ENCODE measurements at regions not wholly inside any gene's neighbourhood (a gene's known extent, or its start where the extent isn't known, plus 50 kb on each side); places are given as distances from the start of the nearest gene placed in this dataset.

DNA sequence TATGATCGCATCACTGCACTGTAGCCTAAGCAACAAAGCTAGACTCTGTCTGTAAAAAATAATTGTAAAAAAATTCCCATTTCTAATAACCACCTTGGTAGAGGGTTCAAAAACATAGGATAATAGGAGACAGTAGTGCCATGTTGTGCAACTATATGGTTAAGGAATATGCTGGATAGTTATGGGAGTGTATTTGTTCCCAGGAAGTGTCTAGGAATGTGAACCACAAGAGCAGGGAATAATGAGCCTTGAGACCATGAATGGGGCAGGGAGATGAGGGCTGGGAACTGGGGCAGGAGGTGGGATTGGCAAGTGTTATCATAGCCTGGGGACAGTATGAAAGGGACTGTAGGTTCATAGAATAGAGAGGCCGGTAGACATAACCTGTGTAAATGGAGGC, 50.4 kb downstream of the RUSC2 start:
- DNase-seq = no peak

DNA sequence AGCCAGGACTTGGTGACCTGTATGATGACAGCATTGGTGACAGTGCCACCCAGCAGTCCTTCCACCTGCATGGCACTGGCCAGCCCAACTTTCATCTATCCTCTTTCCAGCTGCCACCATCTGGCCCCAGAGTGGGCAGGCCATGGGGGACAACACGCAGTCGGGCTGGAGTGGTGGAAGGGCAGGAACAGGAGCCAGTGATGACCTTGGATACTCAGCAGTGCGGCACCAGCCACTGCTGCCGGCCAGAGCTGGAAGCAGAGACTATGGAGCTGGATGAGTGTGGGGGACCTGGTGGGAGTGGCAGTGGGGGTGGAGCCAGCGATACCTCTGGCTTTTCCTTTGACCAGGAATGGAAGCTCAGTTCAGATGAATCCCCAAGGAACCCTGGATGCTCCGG, 56.9 kb downstream of the RUSC2 start:
- no peak for DNase-seq

DNA sequence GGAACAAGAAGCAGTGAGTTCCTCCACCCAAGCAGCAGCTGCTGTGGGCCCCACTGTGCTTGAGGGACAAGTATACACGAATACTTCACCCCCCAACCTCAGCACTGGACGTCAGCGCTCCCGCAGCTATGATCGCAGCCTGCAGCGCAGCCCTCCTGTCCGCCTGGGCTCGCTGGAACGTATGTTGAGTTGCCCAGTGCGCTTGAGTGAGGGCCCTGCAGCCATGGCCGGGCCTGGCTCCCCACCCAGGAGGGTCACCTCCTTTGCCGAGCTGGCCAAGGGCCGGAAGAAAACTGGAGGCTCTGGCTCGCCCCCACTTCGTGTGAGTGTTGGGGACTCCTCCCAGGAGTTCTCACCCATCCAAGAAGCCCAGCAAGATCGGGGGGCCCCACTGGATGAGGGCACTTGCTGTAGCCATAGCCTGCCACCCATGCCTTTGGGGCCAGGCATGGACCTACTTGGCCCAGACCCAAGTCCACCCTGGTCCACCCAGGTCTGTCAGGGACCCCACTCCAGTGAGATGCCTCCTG, 57.1 kb upstream of the TESK1 start:
- no peak for DNase-seq

DNA sequence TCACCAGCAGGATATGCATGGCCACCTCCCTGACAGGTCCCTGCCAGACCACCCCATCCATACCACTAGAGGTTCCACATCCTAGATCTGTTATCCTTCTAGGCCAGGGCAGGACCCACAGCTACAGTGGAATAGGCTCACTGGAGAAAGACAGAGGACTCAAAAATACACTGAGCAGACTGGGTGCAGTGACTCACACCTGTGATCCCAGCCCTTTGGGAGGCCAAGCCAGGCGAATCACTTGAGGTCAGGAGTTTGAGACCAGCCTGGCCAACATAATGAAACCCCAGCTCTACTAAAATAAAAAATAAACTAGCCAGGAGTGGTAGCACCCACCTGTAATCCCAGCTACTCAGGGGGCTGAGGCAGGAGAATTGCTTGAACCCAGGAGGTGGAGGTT, 56.5 kb upstream of the TESK1 start:
- no peak for DNase-seq

DNA sequence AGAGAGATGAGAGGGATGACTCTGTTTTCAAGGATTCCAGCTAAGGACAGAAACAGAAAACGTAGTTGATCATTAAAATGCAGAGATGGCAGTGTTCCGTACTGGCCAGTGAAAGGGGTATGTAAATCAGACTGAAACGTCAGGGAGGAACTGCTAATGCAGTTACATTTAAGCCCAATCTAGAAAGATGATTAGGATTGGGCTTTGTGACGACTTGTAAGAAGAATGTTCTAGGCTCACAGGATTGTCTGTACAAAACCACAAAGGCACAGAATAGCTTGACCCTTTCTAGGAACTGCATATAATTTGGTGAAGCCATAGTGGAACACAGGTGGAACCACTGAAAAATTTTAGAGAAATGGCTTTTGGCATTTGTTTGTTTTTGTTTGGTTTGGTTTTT, 55.6 kb upstream of the TESK1 start:
- no peak for DNase-seq

DNA sequence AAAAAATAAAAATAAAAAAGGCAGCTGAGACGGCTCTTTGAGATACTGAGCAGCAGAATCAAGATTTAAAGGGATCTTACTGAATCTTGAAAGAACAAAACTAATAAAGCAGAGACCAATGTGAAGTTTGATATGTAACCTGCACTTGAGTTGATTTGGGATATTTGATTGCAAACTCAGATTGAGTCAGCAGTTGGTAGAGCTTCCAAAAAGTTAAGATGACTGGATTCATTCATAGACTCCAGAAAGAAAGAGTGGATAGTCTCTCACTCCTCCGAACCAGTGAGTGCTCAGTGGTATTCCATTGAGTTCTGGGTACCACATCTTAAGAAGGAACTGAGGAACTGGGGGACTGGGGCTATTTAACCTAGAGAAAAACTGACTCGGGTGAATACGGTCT, 52.7 kb upstream of the TESK1 start:
- DNase-seq = no peak

DNA sequence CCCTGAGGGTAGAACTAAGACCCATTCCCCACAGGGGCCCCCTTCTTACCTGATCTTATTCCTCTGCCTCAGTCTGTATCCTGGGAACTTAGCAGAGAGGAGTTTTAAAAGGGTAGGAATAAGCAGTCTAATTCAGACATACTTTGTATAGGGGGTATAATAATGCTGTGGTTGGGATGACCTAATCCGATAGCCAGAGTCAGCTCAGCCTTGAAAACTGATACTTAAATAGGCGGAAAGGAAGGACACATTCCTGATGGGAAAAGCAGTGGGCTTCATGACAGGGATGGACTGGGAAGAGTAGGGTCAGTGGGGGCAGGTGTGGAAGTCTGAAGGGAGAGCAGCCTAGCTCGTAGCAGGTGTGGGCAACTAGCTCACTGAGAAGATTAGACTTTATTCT, 52.2 kb upstream of the TESK1 start:
- no peak for DNase-seq

DNA sequence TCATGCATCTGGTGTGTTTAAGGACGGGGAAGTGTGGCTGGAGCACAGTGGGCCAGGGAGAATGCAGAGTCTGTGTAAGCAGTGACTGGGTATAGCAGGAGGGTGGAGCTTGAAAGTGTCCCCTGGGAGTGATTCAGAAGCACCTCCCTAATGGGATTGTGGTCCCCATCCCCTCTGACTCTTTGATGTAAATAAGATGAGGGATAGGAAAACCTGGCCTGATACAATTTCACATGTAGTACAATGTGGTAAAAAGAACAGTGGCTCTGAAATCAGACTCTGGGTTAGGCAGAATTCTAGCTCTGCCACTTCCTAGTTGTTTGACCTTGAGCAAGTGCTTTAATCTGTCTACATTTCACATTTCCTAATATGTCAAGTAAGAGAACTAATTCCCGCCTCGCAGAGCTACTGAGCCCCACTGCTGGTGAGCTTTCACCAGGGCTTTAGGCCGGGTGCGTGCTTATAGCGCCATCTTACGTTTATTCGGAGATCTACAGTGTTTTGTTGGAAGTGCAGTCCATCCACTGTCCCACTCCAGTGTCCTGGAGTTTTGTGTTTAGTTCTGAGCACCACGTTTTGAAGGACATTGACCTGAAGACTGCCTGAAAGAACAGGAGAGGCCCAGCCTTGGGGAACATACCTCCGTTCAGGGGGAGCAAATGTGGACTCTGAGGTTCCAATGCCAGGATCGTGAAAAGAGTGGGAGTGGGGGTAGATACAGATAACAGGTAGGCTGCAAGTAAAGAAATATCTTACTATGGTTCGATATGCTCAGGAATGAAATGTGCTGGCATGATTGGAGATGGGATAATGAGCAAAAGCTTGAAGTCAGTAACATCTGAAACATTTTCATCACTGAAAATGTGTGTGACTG, 51.2 kb upstream of the TESK1 start:
- peak; percentile 56 to 80 for DNase-seq

DNA sequence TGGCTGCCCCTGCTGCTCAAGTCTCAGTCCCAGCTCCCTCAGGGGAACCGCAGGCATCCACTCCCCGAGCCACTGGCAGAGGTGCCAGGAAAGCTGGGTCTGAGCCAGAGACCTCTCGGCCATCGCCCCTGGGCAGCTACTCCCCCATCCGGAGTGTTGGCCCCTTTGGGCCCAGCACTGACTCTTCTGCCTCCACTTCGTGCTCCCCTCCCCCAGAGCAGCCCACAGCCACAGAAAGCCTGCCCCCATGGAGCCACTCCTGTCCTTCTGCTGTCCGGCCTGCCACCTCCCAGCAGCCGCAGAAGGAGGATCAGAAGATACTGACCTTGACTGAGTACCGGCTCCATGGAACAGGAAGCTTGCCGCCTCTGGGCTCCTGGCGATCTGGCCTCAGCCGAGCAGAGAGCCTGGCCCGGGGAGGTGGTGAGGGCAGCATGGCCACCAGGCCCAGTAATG, 49.8 kb upstream of the TESK1 start:
- no peak for DNase-seq

Measured in hippocampal formation (tissue), 2 donors.